Stimulated activated naive CD4-positive, alpha-beta T cell (primary cell): ENCODE measurements at regions not wholly inside any gene's neighbourhood (a gene's known extent, or its start where the extent isn't known, plus 50 kb on each side); places are given as distances from the start of the nearest gene placed in this dataset.
"Not testable (repeated sequence)": the region's sequence is repeated elsewhere in the genome, so short reads cannot be mapped to it uniquely, and the experiment has no call there.

Experiments used
- DNase-seq, 6 experiments: peaks; one replicate each; lab custom pipeline; 2025; lab: John Stamatoyannopoulos, UW

GRCh38 chr3:106078635-106079034, 209.8 kb upstream of the CBLB start:
- no peak for DNase-seq

GRCh38 chr3:106082616-106083015, 213.8 kb upstream of the CBLB start:
- DNase-seq: no peak

GRCh38 chr3:106083207-106083606, 214.4 kb upstream of the CBLB start:
- no peak for DNase-seq

- DNase-seq: no peak
Measured at GRCh38 chr3:106083854-106084253, 215.0 kb upstream of the CBLB start.

- no peak for DNase-seq
Measured at GRCh38 chr3:106086038-106086437, 217.2 kb upstream of the CBLB start.

GRCh38 chr3:106086636-106087035, 217.8 kb upstream of the CBLB start:
- DNase-seq: no peak

GRCh38 chr3:106088304-106088703, 219.5 kb upstream of the CBLB start:
- no peak for DNase-seq

- no peak for DNase-seq
Measured at GRCh38 chr3:106088899-106089298, 220.1 kb upstream of the CBLB start.

- DNase-seq: no peak
Measured at GRCh38 chr3:106089806-106090205, 221.0 kb upstream of the CBLB start.

- no peak for DNase-seq
Measured at GRCh38 chr3:106092792-106093191, 224.0 kb upstream of the CBLB start.

- DNase-seq: no peak
Measured at GRCh38 chr3:106093616-106094015, 224.8 kb upstream of the CBLB start.

- no peak for DNase-seq
Measured at GRCh38 chr3:106097817-106098435, 229.1 kb upstream of the CBLB start.

GRCh38 chr3:106103383-106103782, 234.6 kb upstream of the CBLB start:
- DNase-seq: no peak

GRCh38 chr3:106104078-106104477, 235.3 kb upstream of the CBLB start:
- no peak for DNase-seq

- DNase-seq: no peak
Measured at GRCh38 chr3:106108925-106109324, 240.1 kb upstream of the CBLB start.

- DNase-seq: not testable (repeated sequence)
Measured at GRCh38 chr3:106112561-106112960, 243.7 kb upstream of the CBLB start.

GRCh38 chr3:106113747-106114146, 244.9 kb upstream of the CBLB start:
- DNase-seq: no peak

GRCh38 chr3:106114220-106114619, 245.4 kb upstream of the CBLB start:
- no peak for DNase-seq

GRCh38 chr3:106114848-106115247, 246.0 kb upstream of the CBLB start:
- no peak for DNase-seq

- DNase-seq: no peak
Measured at GRCh38 chr3:106115557-106115956, 246.7 kb upstream of the CBLB start.

- no peak for DNase-seq
Measured at GRCh38 chr3:106116733-106117489, 248.1 kb upstream of the CBLB start.

GRCh38 chr3:106117490-106117858, 248.7 kb upstream of the CBLB start:
- no peak for DNase-seq

- DNase-seq: no peak
Measured at GRCh38 chr3:106119614-106120082, 250.8 kb upstream of the CBLB start.

- no peak for DNase-seq
Measured at GRCh38 chr3:106120356-106120755, 251.5 kb upstream of the CBLB start.
